IMR-90 (cell line): ENCODE measurements at regions not wholly inside any gene's neighbourhood (a gene's known extent, or its start where the extent isn't known, plus 50 kb on each side); places are given as distances from the start of the nearest gene placed in this dataset.

ENCODE experiments used
- CEBPB ChIP-seq: IDR thresholded peaks from 2 replicates; pipeline ENCODE4 v1.6.1; 2012; ENCODE audit warnings: low read depth, low read length, improper control_type of control experiment
- RCOR1 ChIP-seq: IDR thresholded peaks from 2 replicates; pipeline ENCODE4 v1.6.1; 2012; ENCODE audit warnings: mild to moderate bottlenecking, low read length, improper control_type of control experiment; ENCODE audit not compliant: insufficient replicate concordance
- TF ChIP-seq, protein P1 (sequence below): conservative IDR thresholded peaks from 2 replicates; pipeline ENCODE4 v1.5.1; 2012; ENCODE audit warnings: mild to moderate bottlenecking, low read depth, low read length, improper control_type of control experiment

DNA sequence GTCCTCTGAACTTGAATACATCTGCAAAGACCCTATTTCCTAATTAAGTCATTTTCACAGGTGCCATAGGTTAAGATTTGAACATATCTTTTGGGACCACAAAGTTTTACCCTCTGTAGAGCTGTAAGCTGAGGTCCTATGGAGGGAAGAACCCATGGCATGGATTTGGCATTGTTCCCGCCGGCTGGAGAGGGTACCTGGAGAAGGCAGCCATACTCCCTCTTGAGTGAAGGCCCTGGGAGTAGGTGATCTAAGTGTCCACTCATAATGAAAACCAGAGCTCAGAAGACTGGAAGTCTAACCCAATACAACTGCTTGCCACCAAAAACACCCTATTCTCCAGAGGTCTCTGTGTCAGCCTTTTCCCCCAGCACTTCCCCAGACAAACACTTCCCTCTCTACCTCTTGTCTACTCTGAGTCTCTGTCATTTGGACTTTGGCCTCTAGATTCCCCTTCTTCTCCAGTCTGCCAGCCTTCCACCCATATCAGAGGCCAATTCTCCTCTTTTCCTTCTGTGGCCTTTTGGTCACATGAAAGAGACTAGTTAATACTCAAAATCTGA lies 363.9 kb downstream of the MAFB start:
- TF ChIP-seq, protein P1, sequence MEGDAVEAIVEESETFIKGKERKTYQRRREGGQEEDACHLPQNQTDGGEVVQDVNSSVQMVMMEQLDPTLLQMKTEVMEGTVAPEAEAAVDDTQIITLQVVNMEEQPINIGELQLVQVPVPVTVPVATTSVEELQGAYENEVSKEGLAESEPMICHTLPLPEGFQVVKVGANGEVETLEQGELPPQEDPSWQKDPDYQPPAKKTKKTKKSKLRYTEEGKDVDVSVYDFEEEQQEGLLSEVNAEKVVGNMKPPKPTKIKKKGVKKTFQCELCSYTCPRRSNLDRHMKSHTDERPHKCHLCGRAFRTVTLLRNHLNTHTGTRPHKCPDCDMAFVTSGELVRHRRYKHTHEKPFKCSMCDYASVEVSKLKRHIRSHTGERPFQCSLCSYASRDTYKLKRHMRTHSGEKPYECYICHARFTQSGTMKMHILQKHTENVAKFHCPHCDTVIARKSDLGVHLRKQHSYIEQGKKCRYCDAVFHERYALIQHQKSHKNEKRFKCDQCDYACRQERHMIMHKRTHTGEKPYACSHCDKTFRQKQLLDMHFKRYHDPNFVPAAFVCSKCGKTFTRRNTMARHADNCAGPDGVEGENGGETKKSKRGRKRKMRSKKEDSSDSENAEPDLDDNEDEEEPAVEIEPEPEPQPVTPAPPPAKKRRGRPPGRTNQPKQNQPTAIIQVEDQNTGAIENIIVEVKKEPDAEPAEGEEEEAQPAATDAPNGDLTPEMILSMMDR = no peak
- no peak for TF ChIP-seq RCOR1
- TF ChIP-seq CEBPB = no peak
